ENCODE measurements at regions not wholly inside any gene's neighbourhood (a gene's known extent, or its start where the extent isn't known, plus 50 kb on each side); places are given as distances from the start of the nearest gene placed in this dataset.

DNA sequence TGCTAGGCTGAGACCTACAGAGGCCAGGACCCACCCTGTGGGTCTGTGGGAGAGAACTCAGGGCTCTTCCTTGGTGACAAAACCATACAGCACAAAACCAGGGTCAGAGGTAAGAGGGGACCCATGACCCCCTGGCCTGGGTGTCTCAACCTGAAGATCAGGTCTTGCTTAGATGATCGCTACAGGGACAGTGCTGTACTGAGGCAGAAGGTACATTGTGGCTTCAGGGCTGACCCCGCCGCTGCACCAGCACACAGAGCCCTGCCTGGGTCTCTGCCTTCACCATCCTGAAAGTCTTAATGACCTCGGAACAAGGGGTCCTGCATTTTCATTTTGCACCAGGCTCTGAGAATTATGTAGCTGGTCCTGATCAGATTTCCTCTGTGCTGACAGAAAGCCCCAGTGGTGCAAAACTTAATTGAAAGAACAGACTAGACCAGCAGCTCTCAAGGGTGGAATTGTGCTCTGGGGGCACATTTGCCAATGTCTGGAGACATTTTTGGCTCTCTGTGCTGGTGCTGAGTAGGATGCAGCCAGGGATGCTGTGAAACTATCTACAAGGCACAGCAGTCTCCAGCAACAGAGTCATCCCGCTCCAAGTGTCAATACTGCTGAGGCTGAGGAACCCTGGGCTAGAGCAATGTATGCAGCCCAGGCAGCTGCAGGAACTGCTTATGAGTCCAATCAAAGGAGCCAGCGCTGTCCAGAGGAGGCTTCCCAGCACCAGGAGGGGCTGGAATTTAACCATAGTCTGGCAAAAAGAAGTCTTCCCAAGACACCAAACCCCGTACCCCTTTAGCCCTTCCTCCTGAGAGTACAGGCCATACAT lies 254.9 kb downstream of the ERMARD start:
- DNase-seq (ENCODE audit: low spot score) (peak; percentile 38), ATAC-seq (peak; percentile 25)
- peaks cover 8% of the 10 kb centered on the region; the same call in 1 of the 2 replicates for H3K9me2 ChIP-seq (ENCODE audit: insufficient read depth)
- no peaks in the 10 kb centered on the region for H3K79me2 ChIP-seq (replicated peaks; ENCODE audit: insufficient read depth)
- peak overlapping the region; percentile 67 for H3K4me2 ChIP-seq
- peaks cover 3% of the 10 kb centered on the region for H3F3A ChIP-seq (replicated peaks; ENCODE audit: low read depth)
- H4K20me1 ChIP-seq (replicated peaks; ENCODE audit: insufficient read depth), result no peaks in the 10 kb centered on the region
- Mint-ChIP-seq H3K27me3 (ENCODE audit: insufficient read depth, low read depth, poor library complexity) (peaks cover 20% of the 10 kb centered on the region), H3K36me3 (ENCODE audit: low read depth) (peaks cover 49% of the 10 kb centered on the region), H3K4me3 (peak overlapping the region; percentile 52), H3K9me3 (peaks cover 51% of the 10 kb centered on the region), H3K4me1 (peaks cover 42% of the 10 kb centered on the region), H3K27ac (no peak overlapping the region)
- H3K36me3 ChIP-seq (ENCODE audit: insufficient read depth), result peaks cover 21% of the 10 kb centered on the region; the same call in 1 of the 2 replicates
- no peak overlapping the region for H3K27ac ChIP-seq (ENCODE audit: low read depth)
- TF ChIP-seq, protein P1, sequence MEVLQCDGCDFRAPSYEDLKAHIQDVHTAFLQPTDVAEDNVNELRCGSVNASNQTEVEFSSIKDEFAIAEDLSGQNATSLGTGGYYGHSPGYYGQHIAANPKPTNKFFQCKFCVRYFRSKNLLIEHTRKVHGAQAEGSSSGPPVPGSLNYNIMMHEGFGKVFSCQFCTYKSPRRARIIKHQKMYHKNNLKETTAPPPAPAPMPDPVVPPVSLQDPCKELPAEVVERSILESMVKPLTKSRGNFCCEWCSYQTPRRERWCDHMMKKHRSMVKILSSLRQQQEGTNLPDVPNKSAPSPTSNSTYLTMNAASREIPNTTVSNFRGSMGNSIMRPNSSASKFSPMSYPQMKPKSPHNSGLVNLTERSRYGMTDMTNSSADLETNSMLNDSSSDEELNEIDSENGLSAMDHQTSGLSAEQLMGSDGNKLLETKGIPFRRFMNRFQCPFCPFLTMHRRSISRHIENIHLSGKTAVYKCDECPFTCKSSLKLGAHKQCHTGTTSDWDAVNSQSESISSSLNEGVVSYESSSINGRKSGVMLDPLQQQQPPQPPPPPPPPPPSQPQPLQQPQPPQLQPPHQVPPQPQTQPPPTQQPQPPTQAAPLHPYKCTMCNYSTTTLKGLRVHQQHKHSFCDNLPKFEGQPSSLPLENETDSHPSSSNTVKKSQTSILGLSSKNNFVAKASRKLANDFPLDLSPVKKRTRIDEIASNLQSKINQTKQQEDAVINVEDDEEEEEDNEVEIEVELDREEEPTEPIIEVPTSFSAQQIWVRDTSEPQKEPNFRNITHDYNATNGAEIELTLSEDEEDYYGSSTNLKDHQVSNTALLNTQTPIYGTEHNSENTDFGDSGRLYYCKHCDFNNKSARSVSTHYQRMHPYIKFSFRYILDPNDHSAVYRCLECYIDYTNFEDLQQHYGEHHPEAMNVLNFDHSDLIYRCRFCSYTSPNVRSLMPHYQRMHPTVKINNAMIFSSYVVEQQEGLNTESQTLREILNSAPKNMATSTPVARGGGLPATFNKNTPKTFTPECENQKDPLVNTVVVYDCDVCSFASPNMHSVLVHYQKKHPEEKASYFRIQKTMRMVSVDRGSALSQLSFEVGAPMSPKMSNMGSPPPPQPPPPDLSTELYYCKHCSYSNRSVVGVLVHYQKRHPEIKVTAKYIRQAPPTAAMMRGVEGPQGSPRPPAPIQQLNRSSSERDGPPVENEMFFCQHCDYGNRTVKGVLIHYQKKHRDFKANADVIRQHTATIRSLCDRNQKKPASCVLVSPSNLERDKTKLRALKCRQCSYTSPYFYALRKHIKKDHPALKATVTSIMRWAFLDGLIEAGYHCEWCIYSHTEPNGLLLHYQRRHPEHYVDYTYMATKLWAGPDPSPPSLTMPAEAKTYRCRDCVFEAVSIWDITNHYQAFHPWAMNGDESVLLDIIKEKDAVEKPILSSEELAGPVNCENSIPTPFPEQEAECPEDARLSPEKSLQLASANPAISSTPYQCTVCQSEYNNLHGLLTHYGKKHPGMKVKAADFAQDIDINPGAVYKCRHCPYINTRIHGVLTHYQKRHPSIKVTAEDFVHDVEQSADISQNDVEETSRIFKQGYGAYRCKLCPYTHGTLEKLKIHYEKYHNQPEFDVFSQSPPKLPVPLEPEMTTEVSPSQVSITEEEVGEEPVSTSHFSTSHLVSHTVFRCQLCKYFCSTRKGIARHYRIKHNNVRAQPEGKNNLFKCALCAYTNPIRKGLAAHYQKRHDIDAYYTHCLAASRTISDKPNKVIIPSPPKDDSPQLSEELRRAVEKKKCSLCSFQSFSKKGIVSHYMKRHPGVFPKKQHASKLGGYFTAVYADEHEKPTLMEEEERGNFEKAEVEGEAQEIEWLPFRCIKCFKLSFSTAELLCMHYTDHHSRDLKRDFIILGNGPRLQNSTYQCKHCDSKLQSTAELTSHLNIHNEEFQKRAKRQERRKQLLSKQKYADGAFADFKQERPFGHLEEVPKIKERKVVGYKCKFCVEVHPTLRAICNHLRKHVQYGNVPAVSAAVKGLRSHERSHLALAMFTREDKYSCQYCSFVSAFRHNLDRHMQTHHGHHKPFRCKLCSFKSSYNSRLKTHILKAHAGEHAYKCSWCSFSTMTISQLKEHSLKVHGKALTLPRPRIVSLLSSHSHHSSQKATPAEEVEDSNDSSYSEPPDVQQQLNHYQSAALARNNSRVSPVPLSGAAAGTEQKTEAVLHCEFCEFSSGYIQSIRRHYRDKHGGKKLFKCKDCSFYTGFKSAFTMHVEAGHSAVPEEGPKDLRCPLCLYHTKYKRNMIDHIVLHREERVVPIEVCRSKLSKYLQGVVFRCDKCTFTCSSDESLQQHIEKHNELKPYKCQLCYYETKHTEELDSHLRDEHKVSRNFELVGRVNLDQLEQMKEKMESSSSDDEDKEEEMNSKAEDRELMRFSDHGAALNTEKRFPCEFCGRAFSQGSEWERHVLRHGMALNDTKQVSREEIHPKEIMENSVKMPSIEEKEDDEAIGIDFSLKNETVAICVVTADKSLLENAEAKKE (CRISPR knock-in tag; IDR thresholded peaks at IDR 0.05), result no peak
- no peak for TF ChIP-seq JUNB (IDR thresholded peaks at IDR 0.05; ENCODE audit: unreplicated experiment)
- no peak for TF ChIP-seq CREB1 (CRISPR knock-in tag; IDR thresholded peaks at IDR 0.05; ENCODE audit: low read depth)
- H3K4me3 ChIP-seq, result peak overlapping the region; percentile 41
- H3K27me3 ChIP-seq (ENCODE audit: insufficient read depth), result 0 out of 2 replicates have a peak, but pooled peaks cover 12% of the 10 kb centered on the region
- peaks cover 25% of the 10 kb centered on the region for H3K4me1 ChIP-seq (ENCODE audit: insufficient read depth)
- H2AFZ ChIP-seq, result peak overlapping the region; percentile 6; the same call in 1 of the 2 replicates

DNA sequence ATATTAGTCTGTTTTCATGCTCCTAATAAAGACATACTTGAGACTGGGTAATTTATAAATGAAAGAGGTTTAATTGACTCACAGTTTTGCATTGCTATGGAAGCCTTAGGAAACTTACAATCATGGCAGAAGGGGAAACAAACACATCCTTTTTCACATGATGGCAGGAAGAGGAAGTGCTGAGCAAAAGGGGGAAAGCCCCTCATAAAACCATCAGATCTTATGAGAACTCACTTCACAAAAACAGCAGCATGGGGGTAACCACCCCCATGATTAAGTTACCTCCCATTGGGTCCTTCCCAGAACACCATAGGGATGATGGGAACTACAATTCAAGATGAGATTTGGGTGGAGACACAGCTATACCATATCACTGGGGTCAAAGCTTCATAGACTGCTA lies 254.2 kb downstream of the ERMARD start:
- Histone ChIP-seq H3K4me1 (ENCODE audit: insufficient read depth) (peaks cover 25% of the 10 kb centered on the region), H3K27ac (ENCODE audit: low read depth) (no peak overlapping the region), H3K4me2 (no peak overlapping the region), H3F3A (replicated peaks; ENCODE audit: low read depth) (peaks cover 3% of the 10 kb centered on the region), H3K4me3 (no peak overlapping the region), H3K79me2 (replicated peaks; ENCODE audit: insufficient read depth) (no peaks in the 10 kb centered on the region), H3K27me3 (ENCODE audit: insufficient read depth) (0 out of 2 replicates have a peak, but pooled peaks cover 12% of the 10 kb centered on the region), H3K36me3 (ENCODE audit: insufficient read depth) (peaks cover 23% of the 10 kb centered on the region; the same call in 1 of the 2 replicates), H3K9me2 (ENCODE audit: insufficient read depth) (peaks cover 8% of the 10 kb centered on the region; the same call in 1 of the 2 replicates), H4K20me1 (replicated peaks; ENCODE audit: insufficient read depth) (no peaks in the 10 kb centered on the region), H2AFZ (no peak overlapping the region)
- Mint-ChIP-seq H3K4me1 (peaks cover 36% of the 10 kb centered on the region), H3K27me3 (ENCODE audit: insufficient read depth, low read depth, poor library complexity) (peaks cover 20% of the 10 kb centered on the region), H3K4me3 (no peak overlapping the region), H3K9me3 (peaks cover 58% of the 10 kb centered on the region), H3K36me3 (ENCODE audit: low read depth) (peaks cover 55% of the 10 kb centered on the region), H3K27ac (no peak overlapping the region)
- ATAC-seq (no peak), DNase-seq (ENCODE audit: low spot score) (no peak)
- TF ChIP-seq, protein P1 (CRISPR knock-in tag; IDR thresholded peaks at IDR 0.05), result no peak
- no peak for TF ChIP-seq ZNF331 (CRISPR knock-in tag; IDR thresholded peaks at IDR 0.05; ENCODE audit: low read depth)

Measured in GM23338 (cell line).